Cerebellar nuclear complex (tissue), 1 donor: ENCODE measurements at regions not wholly inside any gene's neighbourhood (a gene's known extent, or its start where the extent isn't known, plus 50 kb on each side); places are given as distances from the start of the nearest gene placed in this dataset.
A peak's percentile ranks its signal among the peaks of the same experiment; 100 is the strongest.
"Not testable (repeated sequence)": the region's sequence is repeated elsewhere in the genome, so short reads cannot be mapped to it uniquely, and the experiment has no call there.

Source experiments
- DNase-seq, 2 experiments: peaks; one replicate each; lab custom pipeline; 2025; lab: John Stamatoyannopoulos, UW

DNA sequence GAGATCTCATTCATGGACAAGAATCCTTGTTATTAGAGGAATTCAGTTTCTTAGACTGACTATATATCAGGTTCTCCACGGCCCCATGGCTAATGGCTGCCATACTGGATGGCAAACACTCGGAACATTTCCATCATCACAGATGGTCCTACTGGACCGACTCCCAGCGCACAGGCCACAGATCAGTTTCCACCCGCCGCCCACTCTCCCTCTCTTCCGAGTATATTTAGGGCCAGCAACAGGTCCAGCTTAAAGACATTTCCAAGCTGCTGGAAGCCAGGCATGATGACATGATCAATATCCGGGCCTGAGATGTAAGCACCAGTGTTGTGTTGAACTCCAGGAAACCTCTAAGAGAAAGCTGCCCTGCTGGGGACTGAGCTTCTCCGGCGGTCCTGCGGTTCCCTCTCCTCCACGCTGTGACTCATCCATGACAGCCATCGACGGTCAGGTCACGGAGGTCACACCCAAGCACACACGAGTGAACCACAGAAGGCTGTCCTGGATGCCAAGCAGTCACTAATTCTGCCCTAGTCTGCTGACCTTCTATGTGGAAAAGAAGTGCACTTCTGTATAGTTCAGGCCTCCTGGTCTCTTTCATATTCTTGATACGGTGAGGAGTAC lies 64.4 kb upstream of the LPCAT1 start:
- peak in 1 of 2 experiments; percentile 2 for DNase-seq

- not testable (repeated sequence) for DNase-seq
Observed at GRCh38 chr5:1583081-1583875, 59.5 kb upstream of the LPCAT1 start.

DNA sequence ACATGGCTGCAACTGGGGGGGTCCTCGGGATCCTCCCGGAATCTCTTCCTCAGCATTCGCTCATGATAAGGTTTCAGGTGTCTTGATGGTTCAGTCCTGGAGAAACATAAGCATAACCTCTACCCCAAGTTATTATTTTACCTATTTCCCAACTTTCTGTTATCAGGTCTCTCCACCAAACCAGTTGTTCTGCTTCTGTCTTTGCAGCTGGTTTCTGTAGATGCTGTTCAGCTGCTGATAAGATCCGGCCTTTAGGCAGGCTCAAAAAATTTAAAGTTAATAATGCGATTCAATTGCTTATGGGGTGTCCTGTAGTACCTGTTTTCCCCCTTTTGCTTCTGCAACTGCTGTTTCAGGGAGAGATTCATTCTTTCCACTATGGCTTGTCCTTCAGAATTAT lies 55.6 kb upstream of the LPCAT1 start:
- DNase-seq: not testable (repeated sequence)

DNA sequence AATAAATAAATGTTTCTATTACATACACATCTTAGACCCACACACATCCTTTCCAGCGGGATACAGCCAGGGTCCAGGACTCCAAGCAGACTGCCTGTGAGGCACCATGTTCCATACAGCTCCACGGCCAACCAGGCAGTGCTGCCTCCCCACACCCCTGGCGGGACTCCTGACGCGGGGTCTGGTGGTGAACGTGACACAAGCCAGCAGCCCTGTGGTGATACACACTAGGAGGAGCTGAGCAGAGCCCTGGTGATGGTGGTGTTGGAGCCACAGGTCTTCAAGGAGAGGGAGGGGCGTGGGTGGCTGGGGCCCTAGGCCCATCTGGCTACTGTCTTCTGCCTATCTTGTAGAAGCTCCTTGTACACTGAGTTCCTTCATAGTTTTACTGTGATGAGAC lies 53.1 kb upstream of the LPCAT1 start:
- DNase-seq: not testable (repeated sequence)

DNA sequence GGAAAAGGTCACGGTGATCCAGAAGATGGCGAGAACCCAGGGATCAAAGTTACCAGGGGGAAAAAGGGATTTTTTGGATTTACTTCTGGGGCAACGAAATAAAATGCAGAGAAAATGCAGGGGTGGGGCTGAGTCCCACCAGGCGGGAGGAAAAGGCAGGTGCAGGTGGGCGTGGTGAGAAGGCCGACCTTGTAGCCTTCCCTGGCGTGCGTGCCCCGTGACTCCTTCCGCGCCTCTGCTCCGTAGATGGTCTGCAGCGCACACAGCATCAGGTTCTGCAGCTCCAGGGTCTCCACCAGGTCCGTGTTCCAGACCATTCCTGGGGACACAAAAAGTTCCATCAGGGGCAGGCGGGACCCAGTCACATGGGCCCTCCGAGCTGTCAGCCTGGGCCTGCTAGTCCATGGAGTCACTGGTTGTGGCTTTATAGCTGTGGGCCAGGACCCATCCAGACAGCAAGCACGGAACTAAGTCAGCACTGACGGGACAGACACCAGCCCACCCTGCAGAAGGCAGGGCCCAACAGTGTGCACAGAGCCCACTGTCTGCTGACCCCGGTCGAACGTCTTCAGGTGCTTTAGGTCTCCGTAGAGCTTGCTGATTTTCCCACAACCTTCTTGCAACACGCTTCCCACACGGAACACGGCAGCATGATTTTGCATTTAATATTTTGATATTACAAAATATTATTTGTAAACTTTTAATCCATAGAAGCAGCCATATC lies 52.4 kb upstream of the LPCAT1 start:
- DNase-seq: not testable (repeated sequence)

- not testable (repeated sequence) for DNase-seq
Observed at GRCh38 chr5:1575491-1575890, 51.7 kb upstream of the LPCAT1 start.

DNA sequence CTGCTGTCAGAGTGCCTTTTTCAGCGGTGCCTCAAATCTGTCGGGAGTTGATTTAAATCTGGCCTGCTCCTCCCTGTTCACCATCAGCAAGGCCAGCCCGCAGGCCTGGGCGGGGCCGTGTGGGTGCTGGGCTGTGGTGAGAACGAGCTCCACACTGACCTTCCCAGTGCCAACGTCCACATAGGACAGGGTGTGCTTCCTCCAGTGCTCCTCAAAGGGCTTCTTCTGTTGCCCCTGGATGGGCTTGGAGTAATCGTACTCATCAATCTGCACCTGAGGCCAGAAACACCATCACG lies 50.2 kb upstream of the LPCAT1 start:
- DNase-seq: not testable (repeated sequence)

DNA sequence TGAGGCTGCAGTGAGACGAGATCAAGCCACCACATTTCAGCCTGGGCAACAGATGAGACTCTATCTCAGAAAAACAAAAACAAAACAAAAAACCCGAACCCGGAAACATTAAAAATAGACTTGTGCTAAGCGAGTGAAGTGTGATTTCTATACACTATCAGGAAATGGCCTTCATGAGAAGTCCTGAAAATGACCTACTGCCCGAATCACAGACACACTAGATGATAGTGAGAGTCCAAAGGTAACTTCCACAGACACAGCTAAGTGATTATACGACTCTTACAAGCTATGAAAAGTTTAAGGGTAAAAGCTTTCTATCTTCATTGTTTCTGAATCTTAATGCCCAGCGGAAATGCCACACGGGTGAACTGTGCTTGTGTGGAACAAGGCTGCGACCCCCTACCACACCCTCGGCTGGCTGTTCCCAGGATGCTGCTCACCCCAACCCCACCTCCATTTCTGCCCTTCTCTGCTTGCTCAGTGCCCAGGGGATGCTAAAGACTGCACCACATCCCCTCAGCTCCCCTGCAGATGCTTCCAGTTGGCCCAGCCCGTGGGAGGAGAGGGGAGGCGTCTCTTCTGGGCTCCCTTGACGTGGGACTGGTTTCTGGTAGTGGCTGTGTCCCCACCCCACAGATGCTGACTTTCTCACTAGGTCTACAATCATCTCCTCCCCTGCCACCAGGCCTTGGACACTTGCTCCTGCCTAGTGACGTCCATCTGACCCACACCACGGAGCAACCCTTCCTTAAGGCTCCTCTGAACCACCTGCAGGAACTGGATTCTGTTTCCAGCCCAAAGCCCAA lies 49.7 kb upstream of the LPCAT1 start:
- DNase-seq: not testable (repeated sequence)
